K562 (cell line): ENCODE measurements at regions not wholly inside any gene's neighbourhood (a gene's known extent, or its start where the extent isn't known, plus 50 kb on each side); places are given as distances from the start of the nearest gene placed in this dataset.

Experiments
- ATAC-seq: fragments of 200-7000 bp; cut with Tn5 transposase; 3 replicates; pipeline ENCODE4 v1.9.1; 2020; ENCODE audit warnings: moderate library complexity
- BruUV-seq: library from RNA; stranded (reverse); fragments of 400-500 nt; replicated peaks from 2 replicates; lab custom pipeline; 2021; lab: Mats Ljungman, UMichigan
- CTCF ChIA-PET: fragments of 300-600 bp; formaldehyde crosslinking; extraction: SDS; loops from one replicate; lab custom pipeline; 2021; ENCODE audit warnings: low intra/inter-chr PET ratio; lab: Yijun Ruan, JAX
- POLR2A ChIA-PET: fragments of 300-600, 350-650 bp; sonication (Branson Sonifier 250); formaldehyde crosslinking; extraction: SDS; loops from one replicate; lab custom pipeline; 2021; ENCODE audit warnings: antibody characterized with exemption, inconsistent platforms; lab: Yijun Ruan, JAX
- DNase-seq, 4 experiments: peaks; one replicate each; pipeline versions ENCODE4 v3.0.0 to v3.0.0-alpha.2; 2011 to 2018; ENCODE audit warnings: low spot score in 3 of 4, mixed read lengths in 3 of 4; ENCODE audit errors: extremely low read depth in 1 of 4
- FAIRE-seq: peaks from 2 replicates; lab custom pipeline; 2011; peaks lifted over from hg19 to GRCh38; lab: Jason Lieb, UNC
- H2AFZ ChIP-seq: 2 replicates; pipeline ENCODE4 v1.6.0; 2011; ENCODE audit warnings: low read depth, low read length, control low read depth, inconsistent platforms
- H3K27ac ChIP-seq: fragments of 200-600 bp; 3 replicates; pipeline ENCODE4 v1.8.0; 2011; ENCODE audit warnings: low read depth, mild to moderate bottlenecking, control low read depth, inconsistent platforms, low read length, moderate library complexity, mixed read lengths; ENCODE audit errors: extremely low read depth
- H3K27me3 ChIP-seq, 2 experiments: fragments of 300-600 bp in 1 of 2; 2 replicates in 1 of 2; 3 replicates in 1 of 2; pipeline versions ENCODE4 v1.6.0 to v1.8.0; 2011; ENCODE audit warnings: inconsistent platforms in 2 of 2, low read length in 2 of 2, mild to moderate bottlenecking in 1 of 2, mixed read lengths in 1 of 2, moderate library complexity in 1 of 2; ENCODE audit not compliant: control insufficient read depth in 2 of 2, insufficient read depth in 2 of 2
- H3K36me3 ChIP-seq: fragments of 300-600 bp; 3 replicates; pipeline ENCODE4 v1.8.0; 2011; ENCODE audit warnings: mild to moderate bottlenecking, low read length, inconsistent platforms; ENCODE audit not compliant: control insufficient read depth, insufficient read depth
- H3K4me1 ChIP-seq, 2 experiments: fragments of 200-600 bp in 1 of 2; replicated peaks in 1 of 2; 2 replicates in 1 of 2; 3 replicates in 1 of 2; pipeline versions ENCODE4 v1.5.1 to v1.8.0; 2011; ENCODE audit warnings: inconsistent platforms in 2 of 2, low read length in 2 of 2, mild to moderate bottlenecking in 1 of 2, mixed read lengths in 1 of 2, moderate library complexity in 1 of 2; ENCODE audit not compliant: control insufficient read depth in 2 of 2, insufficient read depth in 2 of 2
- H3K4me2 ChIP-seq: 2 replicates; pipeline ENCODE4 v1.6.1; 2011; ENCODE audit warnings: low read length, control low read depth, inconsistent platforms, mixed read lengths; ENCODE audit not compliant: insufficient read depth
- H3K4me3 ChIP-seq: fragments of 200-600 bp; sonication (generic), shearing (Covaris generic); 2 replicates; pipeline ENCODE4 v1.5.1; 2016; ENCODE audit warnings: control low read depth, inconsistent platforms
- H3K79me2 ChIP-seq: fragments of 200-600 bp; 3 replicates; pipeline ENCODE4 v1.8.0; 2011; ENCODE audit warnings: low read length, inconsistent platforms; ENCODE audit not compliant: control insufficient read depth, insufficient read depth
- H3K9ac ChIP-seq, 2 experiments: 2 replicates each; pipeline versions ENCODE4 v1.6.0 to v1.6.1; 2011; ENCODE audit warnings: low read depth in 2 of 2, low read length in 2 of 2, control low read depth in 1 of 2, inconsistent platforms in 1 of 2, mild to moderate bottlenecking in 1 of 2, mixed read lengths in 1 of 2; ENCODE audit not compliant: insufficient read depth in 1 of 2
- H3K9me1 ChIP-seq: one replicate; pipeline ENCODE4 v1.6.0; 2011; ENCODE audit warnings: inconsistent platforms, mild to moderate bottlenecking, low read length, moderate library complexity; ENCODE audit not compliant: control insufficient read depth, insufficient read depth
- H3K9me3 ChIP-seq: replicated peaks from 2 replicates; pipeline ENCODE4 v1.5.1; 2011; ENCODE audit warnings: low read depth, low read length, inconsistent platforms; ENCODE audit not compliant: control insufficient read depth, insufficient read depth
- H4K20me1 ChIP-seq: replicated peaks from 2 replicates; pipeline ENCODE4 v1.6.1; 2011; ENCODE audit warnings: low read length, inconsistent platforms, mixed read lengths; ENCODE audit not compliant: control insufficient read depth, insufficient read depth
- CTBP1 ChIP-seq: fragments of 450-650 bp; IDR thresholded peaks from 2 replicates; pipeline ENCODE4 v1.6.1; 2016; ENCODE audit warnings: borderline replicate concordance
- EHMT2 ChIP-seq: fragments of 450-650 bp; IDR thresholded peaks from 2 replicates; pipeline ENCODE4 v1.6.1; 2018; ENCODE audit warnings: antibody characterized with exemption
- FOXK1 ChIP-seq: sonication (generic); formaldehyde crosslinking; IDR thresholded peaks from 2 replicates; pipeline ENCODE4 v1.8.0; 2022; ENCODE audit warnings: missing genetic modification reagents, mild to moderate bottlenecking, borderline replicate concordance
- IRF2 ChIP-seq: sonication (generic); formaldehyde crosslinking; IDR thresholded peaks from 2 replicates; pipeline ENCODE4 v1.8.1; 2022; ENCODE audit warnings: mild to moderate bottlenecking, missing genetic modification reagents
- PHTF2 ChIP-seq: fragments of 250-450 bp; sonication (Bioruptor Pico); IDR thresholded peaks from 2 replicates; pipeline ENCODE4 v1.5.0; 2021; ENCODE audit warnings: mild to moderate bottlenecking
- TRIM28 ChIP-seq: fragments of 450-650 bp; IDR thresholded peaks from 2 replicates; pipeline ENCODE4 v1.6.1; 2017
- WGBS: fragments of 100-300 bp; shearing (Covaris generic); methylation state at CpG from one replicate; pipeline ENCODE4 v1.1.6; 2016; ENCODE audit warnings: low coverage, mixed read lengths; ENCODE audit not compliant: insufficient coverage; ENCODE audit errors: missing lambda C conversion rate; 5-methylcytosine and 5-hydroxymethylcytosine counted together
- in situ Hi-C: fragments of 300-500 bp; cut with MboI; formaldehyde crosslinking; loops from 4 replicates; pipeline ENCODE4 v1.15.0; 2018; ENCODE audit warnings: inconsistent platforms, mixed read lengths
- intact Hi-C: fragments of 100-400 bp; cut with micrococcal nuclease; formaldehyde crosslinking; loops from 2 replicates; pipeline ENCODE4 v1.14.2; 2022
- TF ChIP-seq, protein P1 (sequence below): fragments of 250-450 bp; sonication (Bioruptor Pico); IDR thresholded peaks from 2 replicates; pipeline ENCODE4 v1.8.0; 2021; ENCODE audit warnings: moderate library complexity, mild to moderate bottlenecking, inconsistent platforms
- TF ChIP-seq, protein P2 (sequence below): fragments of 250-450 bp; sonication (Bioruptor Pico); IDR thresholded peaks from 2 replicates; pipeline ENCODE4 v1.4.0; 2020; ENCODE audit warnings: mild to moderate bottlenecking, moderate library complexity
- TF ChIP-seq, protein P3 (sequence below): sonication (generic); formaldehyde crosslinking; IDR thresholded peaks from 2 replicates; pipeline ENCODE4 v1.8.0; 2022; ENCODE audit warnings: mild to moderate bottlenecking, missing genetic modification reagents
- TF ChIP-seq, protein P4 (sequence below): sonication (generic); formaldehyde crosslinking; IDR thresholded peaks from 2 replicates; pipeline ENCODE4 v1.4.0; 2020; ENCODE audit warnings: mild to moderate bottlenecking, missing genetic modification reagents
- TF ChIP-seq, protein P5 (sequence below): IDR thresholded peaks from 2 replicates; pipeline ENCODE4 v1.6.1; 2014; ENCODE audit warnings: antibody characterized with exemption

DNA sequence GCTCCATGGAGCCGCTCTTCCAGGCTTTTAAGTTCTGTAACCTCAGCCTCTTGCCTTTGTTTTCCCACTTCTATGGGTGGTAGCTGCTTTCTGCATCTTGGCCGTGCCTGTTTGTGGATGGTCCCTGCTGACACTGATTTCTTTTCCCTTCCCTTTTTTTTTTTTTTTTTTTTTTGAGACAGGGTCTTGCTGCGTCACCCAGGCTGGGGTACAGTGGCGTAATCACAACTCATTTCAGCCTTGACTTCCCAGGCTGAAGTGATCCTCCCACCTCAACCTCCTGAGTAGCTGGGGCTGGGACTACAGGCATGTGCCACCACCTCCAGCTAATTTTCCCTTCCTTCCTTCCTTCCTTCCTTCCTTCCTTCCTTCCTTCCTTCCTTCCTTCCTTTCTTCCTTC is 57.7 kb upstream of the EP300 start:
- in situ Hi-C loops = no loop called here
- DNase-seq = no peak
- H4K20me1 ChIP-seq = no peaks in the 10 kb centered on the region
- no peak overlapping the region for H3K4me2 ChIP-seq
- H3K9me3 ChIP-seq = no peaks in the 10 kb centered on the region
- no peak for ATAC-seq
- no peak overlapping the region for H2AFZ ChIP-seq
- H3K36me3 ChIP-seq = no peaks in the 10 kb centered on the region
- intact Hi-C loops = no loop called here
- BruUV-seq = no TSS peak
- WGBS = 0% methylated on average over 2 of the region's 4 CpGs
- no peak overlapping the region for H3K4me3 ChIP-seq
- no peaks in the 10 kb centered on the region for H3K9me1 ChIP-seq
- no peak for FAIRE-seq
- ChIA-PET POLR2A (no interaction called here), CTCF (no interaction called here)
- no peaks in the 10 kb centered on the region for H3K79me2 ChIP-seq
- H3K9ac ChIP-seq = no peak overlapping the region
- no peaks in the 10 kb centered on the region for H3K4me1 ChIP-seq
- H3K27me3 ChIP-seq = peaks cover 7 to 23% of the 10 kb centered on the region in 2 experiments; a peak in 3 of 5 replicates
- no peak overlapping the region for H3K27ac ChIP-seq
- TF ChIP-seq EHMT2 (no peak), IRF2 (CRISPR knock-in tag) (no peak), TRIM28 (no peak), PHTF2 (no peak), FOXK1 (CRISPR knock-in tag) (no peak), CTBP1 (no peak)
- TF ChIP-seq, protein P1, sequence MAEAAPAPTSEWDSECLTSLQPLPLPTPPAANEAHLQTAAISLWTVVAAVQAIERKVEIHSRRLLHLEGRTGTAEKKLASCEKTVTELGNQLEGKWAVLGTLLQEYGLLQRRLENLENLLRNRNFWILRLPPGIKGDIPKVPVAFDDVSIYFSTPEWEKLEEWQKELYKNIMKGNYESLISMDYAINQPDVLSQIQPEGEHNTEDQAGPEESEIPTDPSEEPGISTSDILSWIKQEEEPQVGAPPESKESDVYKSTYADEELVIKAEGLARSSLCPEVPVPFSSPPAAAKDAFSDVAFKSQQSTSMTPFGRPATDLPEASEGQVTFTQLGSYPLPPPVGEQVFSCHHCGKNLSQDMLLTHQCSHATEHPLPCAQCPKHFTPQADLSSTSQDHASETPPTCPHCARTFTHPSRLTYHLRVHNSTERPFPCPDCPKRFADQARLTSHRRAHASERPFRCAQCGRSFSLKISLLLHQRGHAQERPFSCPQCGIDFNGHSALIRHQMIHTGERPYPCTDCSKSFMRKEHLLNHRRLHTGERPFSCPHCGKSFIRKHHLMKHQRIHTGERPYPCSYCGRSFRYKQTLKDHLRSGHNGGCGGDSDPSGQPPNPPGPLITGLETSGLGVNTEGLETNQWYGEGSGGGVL = no peak
- TF ChIP-seq, protein P2, sequence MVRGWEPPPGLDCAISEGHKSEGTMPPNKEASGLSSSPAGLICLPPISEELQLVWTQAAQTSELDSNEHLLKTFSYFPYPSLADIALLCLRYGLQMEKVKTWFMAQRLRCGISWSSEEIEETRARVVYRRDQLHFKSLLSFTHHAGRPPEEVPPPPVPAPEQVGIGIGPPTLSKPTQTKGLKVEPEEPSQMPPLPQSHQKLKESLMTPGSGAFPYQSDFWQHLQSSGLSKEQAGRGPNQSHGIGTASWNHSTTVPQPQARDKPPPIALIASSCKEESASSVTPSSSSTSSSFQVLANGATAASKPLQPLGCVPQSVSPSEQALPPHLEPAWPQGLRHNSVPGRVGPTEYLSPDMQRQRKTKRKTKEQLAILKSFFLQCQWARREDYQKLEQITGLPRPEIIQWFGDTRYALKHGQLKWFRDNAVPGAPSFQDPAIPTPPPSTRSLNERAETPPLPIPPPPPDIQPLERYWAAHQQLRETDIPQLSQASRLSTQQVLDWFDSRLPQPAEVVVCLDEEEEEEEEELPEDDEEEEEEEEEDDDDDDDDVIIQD (CRISPR knock-in tag) = no peak
- TF ChIP-seq, protein P3, sequence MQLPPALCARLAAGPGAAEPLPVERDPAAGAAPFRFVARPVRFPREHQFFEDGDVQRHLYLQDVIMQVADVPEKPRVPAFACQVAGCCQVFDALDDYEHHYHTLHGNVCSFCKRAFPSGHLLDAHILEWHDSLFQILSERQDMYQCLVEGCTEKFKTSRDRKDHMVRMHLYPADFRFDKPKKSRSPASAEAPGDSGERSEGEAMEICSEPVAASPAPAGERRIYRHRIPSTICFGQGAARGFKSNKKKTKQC = no peak
- TF ChIP-seq, protein P4, sequence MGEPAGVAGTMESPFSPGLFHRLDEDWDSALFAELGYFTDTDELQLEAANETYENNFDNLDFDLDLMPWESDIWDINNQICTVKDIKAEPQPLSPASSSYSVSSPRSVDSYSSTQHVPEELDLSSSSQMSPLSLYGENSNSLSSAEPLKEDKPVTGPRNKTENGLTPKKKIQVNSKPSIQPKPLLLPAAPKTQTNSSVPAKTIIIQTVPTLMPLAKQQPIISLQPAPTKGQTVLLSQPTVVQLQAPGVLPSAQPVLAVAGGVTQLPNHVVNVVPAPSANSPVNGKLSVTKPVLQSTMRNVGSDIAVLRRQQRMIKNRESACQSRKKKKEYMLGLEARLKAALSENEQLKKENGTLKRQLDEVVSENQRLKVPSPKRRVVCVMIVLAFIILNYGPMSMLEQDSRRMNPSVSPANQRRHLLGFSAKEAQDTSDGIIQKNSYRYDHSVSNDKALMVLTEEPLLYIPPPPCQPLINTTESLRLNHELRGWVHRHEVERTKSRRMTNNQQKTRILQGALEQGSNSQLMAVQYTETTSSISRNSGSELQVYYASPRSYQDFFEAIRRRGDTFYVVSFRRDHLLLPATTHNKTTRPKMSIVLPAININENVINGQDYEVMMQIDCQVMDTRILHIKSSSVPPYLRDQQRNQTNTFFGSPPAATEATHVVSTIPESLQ (CRISPR knock-in tag) = no peak
- TF ChIP-seq, protein P5, sequence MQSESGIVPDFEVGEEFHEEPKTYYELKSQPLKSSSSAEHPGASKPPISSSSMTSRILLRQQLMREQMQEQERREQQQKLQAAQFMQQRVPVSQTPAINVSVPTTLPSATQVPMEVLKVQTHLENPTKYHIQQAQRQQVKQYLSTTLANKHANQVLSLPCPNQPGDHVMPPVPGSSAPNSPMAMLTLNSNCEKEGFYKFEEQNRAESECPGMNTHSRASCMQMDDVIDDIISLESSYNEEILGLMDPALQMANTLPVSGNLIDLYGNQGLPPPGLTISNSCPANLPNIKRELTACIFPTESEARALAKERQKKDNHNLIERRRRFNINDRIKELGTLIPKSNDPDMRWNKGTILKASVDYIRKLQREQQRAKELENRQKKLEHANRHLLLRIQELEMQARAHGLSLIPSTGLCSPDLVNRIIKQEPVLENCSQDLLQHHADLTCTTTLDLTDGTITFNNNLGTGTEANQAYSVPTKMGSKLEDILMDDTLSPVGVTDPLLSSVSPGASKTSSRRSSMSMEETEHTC = no peak
